OCI-LY1 (cell line): ENCODE measurements at regions not wholly inside any gene's neighbourhood (a gene's known extent, or its start where the extent isn't known, plus 50 kb on each side); places are given as distances from the start of the nearest gene placed in this dataset.

Experiments used
- EZH2 ChIP-seq: fragments of 200-600 bp; sonication (generic), shearing (Covaris generic); IDR thresholded peaks from 2 replicates; pipeline ENCODE4 v1.8.0; 2017; ENCODE audit warnings: borderline replicate concordance, mixed run types, mild to moderate bottlenecking, antibody characterized with exemption, low read length, moderate library complexity, mixed read lengths
- TF ChIP-seq, protein P1 (sequence below): fragments of 200-600 bp; sonication (generic), shearing (Covaris generic); IDR thresholded peaks from 2 replicates; pipeline ENCODE4 v1.5.1; 2017; ENCODE audit warnings: mild to moderate bottlenecking, antibody characterized with exemption, low read length, moderate library complexity, mixed read lengths

DNA sequence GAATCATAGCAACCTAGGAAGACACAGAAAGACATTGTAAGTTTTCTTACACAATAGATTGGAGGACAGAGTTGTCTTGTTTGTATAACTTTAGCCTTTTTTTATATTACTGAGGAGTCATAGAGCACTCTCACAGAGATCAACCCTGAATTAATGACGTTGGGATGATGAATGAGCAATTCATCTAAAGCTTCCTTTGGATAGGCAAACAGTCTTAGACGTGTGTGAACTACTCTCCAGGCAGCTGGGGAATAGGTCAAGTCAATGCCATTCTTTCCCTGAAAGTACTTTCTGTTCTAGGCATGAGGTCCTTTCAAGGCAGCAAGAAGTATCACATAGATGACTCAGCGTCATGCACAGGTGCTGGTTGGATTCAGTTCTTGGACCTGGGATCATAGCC, 369.1 kb upstream of the NOVA1 start:
- TF ChIP-seq, protein P1, sequence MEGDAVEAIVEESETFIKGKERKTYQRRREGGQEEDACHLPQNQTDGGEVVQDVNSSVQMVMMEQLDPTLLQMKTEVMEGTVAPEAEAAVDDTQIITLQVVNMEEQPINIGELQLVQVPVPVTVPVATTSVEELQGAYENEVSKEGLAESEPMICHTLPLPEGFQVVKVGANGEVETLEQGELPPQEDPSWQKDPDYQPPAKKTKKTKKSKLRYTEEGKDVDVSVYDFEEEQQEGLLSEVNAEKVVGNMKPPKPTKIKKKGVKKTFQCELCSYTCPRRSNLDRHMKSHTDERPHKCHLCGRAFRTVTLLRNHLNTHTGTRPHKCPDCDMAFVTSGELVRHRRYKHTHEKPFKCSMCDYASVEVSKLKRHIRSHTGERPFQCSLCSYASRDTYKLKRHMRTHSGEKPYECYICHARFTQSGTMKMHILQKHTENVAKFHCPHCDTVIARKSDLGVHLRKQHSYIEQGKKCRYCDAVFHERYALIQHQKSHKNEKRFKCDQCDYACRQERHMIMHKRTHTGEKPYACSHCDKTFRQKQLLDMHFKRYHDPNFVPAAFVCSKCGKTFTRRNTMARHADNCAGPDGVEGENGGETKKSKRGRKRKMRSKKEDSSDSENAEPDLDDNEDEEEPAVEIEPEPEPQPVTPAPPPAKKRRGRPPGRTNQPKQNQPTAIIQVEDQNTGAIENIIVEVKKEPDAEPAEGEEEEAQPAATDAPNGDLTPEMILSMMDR = no peak
- TF ChIP-seq EZH2 = no peak
